ENCODE measurements at regions not wholly inside any gene's neighbourhood (a gene's known extent, or its start where the extent isn't known, plus 50 kb on each side); places are given as distances from the start of the nearest gene placed in this dataset.

DNA sequence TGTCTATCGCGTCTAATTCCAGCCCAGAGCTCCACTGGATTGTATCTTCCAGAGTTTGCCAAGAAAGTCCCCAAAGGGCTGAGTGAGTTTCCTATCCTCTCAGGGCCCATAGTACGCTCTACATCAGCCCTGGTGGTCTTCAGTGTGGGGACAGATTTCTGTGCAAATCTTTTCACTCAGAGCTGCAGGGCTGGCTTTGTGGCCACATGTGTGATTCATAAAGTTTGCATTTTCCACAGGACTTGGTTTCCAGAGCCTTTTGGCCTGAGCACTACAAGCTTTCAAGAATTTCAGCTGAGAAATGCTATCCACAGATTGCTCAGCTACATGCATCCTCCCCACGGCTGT, 76.7 kb upstream of the CXCL14 start:
- Histone ChIP-seq H3K4me3 (ENCODE audit: low read depth in 1 of 5, low read length in 5 of 5) (no peak overlapping the region), H3K36me3 (ENCODE audit: control insufficient read depth in 5 of 5, insufficient read depth in 5 of 5, low read length in 5 of 5) (no peaks in the 10 kb centered on the region), H3K9ac (ENCODE audit: low read length in 5 of 5) (no peak overlapping the region), H3K27ac (ENCODE audit: low read depth, low read length) (no peak overlapping the region), H3K4me1 (ENCODE audit: control insufficient read depth in 5 of 5, insufficient read depth in 5 of 5, low read length in 5 of 5) (peaks cover 0 to 13% (median 4%) of the 10 kb centered on the region in 5 donors), H3K9me3 (ENCODE audit: control insufficient read depth in 5 of 5, low read length in 5 of 5) (peaks cover 0 to 10% (median 5%) of the 10 kb centered on the region in 5 donors), H3K27me3 (ENCODE audit: control insufficient read depth in 5 of 5, insufficient read depth in 4 of 5, low read length in 5 of 5) (peaks cover 0 to 5% (median 0%) of the 10 kb centered on the region in 5 donors)

DNA sequence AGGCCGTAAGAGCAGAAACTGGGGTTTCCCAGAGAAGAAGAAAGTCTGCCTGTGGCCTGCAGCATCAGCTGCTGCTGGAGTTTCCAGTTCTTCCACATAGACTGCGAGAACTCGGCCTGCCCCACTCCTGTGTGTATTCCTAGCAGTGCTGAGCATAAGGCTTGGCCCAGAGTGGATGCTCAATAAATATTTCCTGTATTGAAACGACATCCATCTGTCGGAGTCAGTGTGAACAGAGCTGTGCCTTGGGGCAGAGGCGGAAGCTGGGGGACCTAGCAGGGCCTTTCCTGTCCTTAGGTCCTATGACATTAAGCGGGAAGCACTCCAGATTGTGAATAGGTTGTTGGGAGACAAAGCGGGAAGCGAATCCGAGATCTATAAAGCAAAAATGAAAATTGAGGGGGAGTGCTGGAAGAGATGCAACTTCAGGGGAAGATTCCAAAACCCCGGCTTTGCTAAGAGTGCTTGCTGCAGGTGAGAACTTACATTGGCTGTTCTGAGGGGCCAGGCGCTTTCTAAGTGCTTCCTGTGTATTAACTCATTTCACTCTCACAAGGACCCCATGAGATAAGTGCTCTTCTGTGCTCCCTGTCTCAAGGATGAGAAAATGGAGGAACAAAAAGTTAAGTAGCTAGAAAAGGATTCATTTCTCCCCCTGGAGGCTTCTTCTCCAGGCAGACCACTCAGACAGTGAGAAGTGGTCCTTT, 76.1 kb upstream of the CXCL14 start:
- Histone ChIP-seq H3K9ac (ENCODE audit: low read length in 5 of 5) (no peak overlapping the region), H3K9me3 (ENCODE audit: control insufficient read depth in 5 of 5, low read length in 5 of 5) (peaks cover 0 to 10% (median 5%) of the 10 kb centered on the region in 5 donors), H3K4me3 (ENCODE audit: low read depth in 1 of 5, low read length in 5 of 5) (no peak overlapping the region), H3K36me3 (ENCODE audit: control insufficient read depth in 5 of 5, insufficient read depth in 5 of 5, low read length in 5 of 5) (no peaks in the 10 kb centered on the region), H3K27ac (ENCODE audit: low read depth, low read length) (no peak overlapping the region), H3K27me3 (ENCODE audit: control insufficient read depth in 5 of 5, insufficient read depth in 4 of 5, low read length in 5 of 5) (peaks cover 0 to 5% (median 0%) of the 10 kb centered on the region in 5 donors), H3K4me1 (ENCODE audit: control insufficient read depth in 5 of 5, insufficient read depth in 5 of 5, low read length in 5 of 5) (peaks cover 0 to 13% (median 3%) of the 10 kb centered on the region in 5 donors)

DNA sequence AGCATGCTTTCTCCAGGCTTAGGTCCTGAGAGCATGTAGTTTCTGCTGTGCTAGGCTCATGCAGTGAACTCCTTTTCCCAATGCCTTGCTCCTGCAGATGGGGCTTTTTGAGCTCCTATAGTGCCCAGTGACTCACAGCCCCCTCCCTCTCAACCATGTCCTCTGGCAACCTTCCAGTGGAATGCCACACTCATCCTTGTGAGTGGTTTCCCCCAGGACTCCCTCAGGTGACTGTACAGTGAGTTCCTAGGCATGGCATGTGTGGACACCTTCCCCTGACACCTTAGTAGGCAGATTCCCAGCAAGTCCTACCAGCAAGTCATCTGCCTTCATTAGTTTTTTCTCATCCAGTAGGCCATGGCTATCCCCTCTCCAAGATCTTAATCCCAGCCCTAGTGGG, 72.4 kb upstream of the CXCL14 start:
- H3K36me3 ChIP-seq (ENCODE audit: control insufficient read depth in 5 of 5, insufficient read depth in 5 of 5, low read length in 5 of 5): no peaks in the 10 kb centered on the region
- H3K9ac ChIP-seq (ENCODE audit: low read length in 5 of 5): no peak overlapping the region
- H3K4me1 ChIP-seq (ENCODE audit: control insufficient read depth in 5 of 5, insufficient read depth in 5 of 5, low read length in 5 of 5): peaks cover 0 to 6% (median 2%) of the 10 kb centered on the region in 5 donors
- peaks cover 0 to 5% (median 0%) of the 10 kb centered on the region in 5 donors for H3K27me3 ChIP-seq (ENCODE audit: control insufficient read depth in 5 of 5, insufficient read depth in 4 of 5, low read length in 5 of 5)
- no peak overlapping the region for H3K4me3 ChIP-seq (ENCODE audit: low read depth in 1 of 5, low read length in 5 of 5)
- no peaks in the 10 kb centered on the region for H3K9me3 ChIP-seq (ENCODE audit: control insufficient read depth in 5 of 5, low read length in 5 of 5)
- H3K27ac ChIP-seq (ENCODE audit: low read depth, low read length): no peak overlapping the region

DNA sequence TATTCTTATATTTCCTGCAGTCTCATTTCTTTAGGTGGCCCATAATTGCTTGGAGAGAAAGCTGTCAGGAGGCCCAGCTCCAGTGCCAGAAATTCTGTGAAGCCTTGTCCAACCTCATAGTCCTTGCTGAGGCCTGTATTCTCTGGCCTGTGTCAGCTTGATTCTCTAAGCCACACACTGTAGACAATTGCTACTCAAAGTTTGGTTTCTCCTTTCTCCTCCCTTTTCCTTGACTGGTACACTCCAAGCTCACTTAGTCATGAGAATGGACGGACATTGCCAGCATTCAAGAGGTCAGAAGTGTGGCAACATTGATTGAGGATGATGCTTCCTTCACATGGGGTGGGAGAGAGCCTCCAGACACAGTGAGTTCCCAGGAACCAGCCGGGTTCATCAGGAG, 71.3 kb upstream of the CXCL14 start:
- Histone ChIP-seq H3K36me3 (ENCODE audit: control insufficient read depth in 5 of 5, insufficient read depth in 5 of 5, low read length in 5 of 5) (no peaks in the 10 kb centered on the region), H3K4me3 (ENCODE audit: low read depth in 1 of 5, low read length in 5 of 5) (no peak overlapping the region), H3K9me3 (ENCODE audit: control insufficient read depth in 5 of 5, low read length in 5 of 5) (no peaks in the 10 kb centered on the region), H3K4me1 (ENCODE audit: control insufficient read depth in 5 of 5, insufficient read depth in 5 of 5, low read length in 5 of 5) (peaks cover 2 to 13% (median 8%) of the 10 kb centered on the region in 5 donors), H3K27me3 (ENCODE audit: control insufficient read depth in 5 of 5, insufficient read depth in 4 of 5, low read length in 5 of 5) (peaks cover 0 to under 1% (median 0%) of the 10 kb centered on the region in 5 donors), H3K9ac (ENCODE audit: low read length in 5 of 5) (no peak overlapping the region), H3K27ac (ENCODE audit: low read depth, low read length) (no peak overlapping the region)

DNA sequence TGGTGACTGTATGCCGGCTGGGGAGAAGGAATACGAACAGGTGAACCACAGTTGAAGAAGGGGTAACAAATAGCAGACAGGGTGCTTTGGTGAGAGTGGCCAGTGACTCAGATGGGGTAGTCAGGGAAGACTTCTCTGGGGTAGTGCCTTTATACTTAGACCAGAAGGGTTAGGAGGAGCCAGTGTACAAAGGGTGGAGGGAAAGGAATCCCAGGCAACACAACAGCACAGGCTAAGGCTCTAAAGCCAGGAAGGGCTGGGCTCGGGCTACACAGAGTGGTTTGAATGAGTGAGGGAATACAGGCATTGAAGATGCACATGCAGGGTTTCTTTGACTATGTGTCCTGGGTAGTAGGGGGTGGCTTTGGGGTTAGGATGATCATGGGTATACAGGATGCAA, 70.6 kb upstream of the CXCL14 start:
- Histone ChIP-seq H3K36me3 (ENCODE audit: control insufficient read depth in 5 of 5, insufficient read depth in 5 of 5, low read length in 5 of 5) (no peaks in the 10 kb centered on the region), H3K9ac (ENCODE audit: low read length in 5 of 5) (no peak overlapping the region)

DNA sequence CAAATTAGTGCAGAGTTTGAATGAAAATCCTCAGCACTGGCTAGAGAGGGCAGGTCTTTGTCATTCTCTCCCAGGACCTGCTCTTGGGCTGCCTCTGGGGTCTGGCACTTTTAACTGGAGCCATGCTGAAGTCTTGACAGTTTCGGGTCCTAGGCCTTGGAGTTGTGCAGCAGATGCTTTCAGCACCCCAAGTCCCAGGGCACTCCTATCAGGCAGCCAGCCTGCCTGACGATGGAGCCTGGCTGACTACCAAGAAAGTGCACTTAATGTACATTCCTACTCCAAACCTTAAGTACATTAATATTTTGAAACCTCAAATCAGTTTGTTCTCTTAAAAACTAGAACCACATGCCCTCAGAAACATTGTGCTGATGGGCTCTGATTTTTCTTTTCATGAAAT, 69.3 kb upstream of the CXCL14 start:
- Histone ChIP-seq H3K27me3 (ENCODE audit: control insufficient read depth in 5 of 5, insufficient read depth in 4 of 5, low read length in 5 of 5) (no peaks in the 10 kb centered on the region), H3K4me3 (ENCODE audit: low read depth in 1 of 5, low read length in 5 of 5) (no peak overlapping the region), H3K36me3 (ENCODE audit: control insufficient read depth in 5 of 5, insufficient read depth in 5 of 5, low read length in 5 of 5) (no peaks in the 10 kb centered on the region), H3K9me3 (ENCODE audit: control insufficient read depth in 5 of 5, low read length in 5 of 5) (no peaks in the 10 kb centered on the region), H3K9ac (ENCODE audit: low read length in 5 of 5) (no peak overlapping the region), H3K4me1 (ENCODE audit: control insufficient read depth in 5 of 5, insufficient read depth in 5 of 5, low read length in 5 of 5) (peaks cover 2 to 16% (median 9%) of the 10 kb centered on the region in 5 donors), H3K27ac (ENCODE audit: low read depth, low read length) (no peak overlapping the region)

More for the DNA sequence above, 70.6 kb upstream of the CXCL14 start:
- Histone ChIP-seq H3K4me1 (ENCODE audit: control insufficient read depth in 5 of 5, insufficient read depth in 5 of 5, low read length in 5 of 5) (peaks cover 2 to 16% (median 8%) of the 10 kb centered on the region in 5 donors), H3K27me3 (ENCODE audit: control insufficient read depth in 5 of 5, insufficient read depth in 4 of 5, low read length in 5 of 5) (no peaks in the 10 kb centered on the region), H3K9me3 (ENCODE audit: control insufficient read depth in 5 of 5, low read length in 5 of 5) (no peaks in the 10 kb centered on the region), H3K4me3 (ENCODE audit: low read depth in 1 of 5, low read length in 5 of 5) (no peak overlapping the region), H3K27ac (ENCODE audit: low read depth, low read length) (no peak overlapping the region)

DNA sequence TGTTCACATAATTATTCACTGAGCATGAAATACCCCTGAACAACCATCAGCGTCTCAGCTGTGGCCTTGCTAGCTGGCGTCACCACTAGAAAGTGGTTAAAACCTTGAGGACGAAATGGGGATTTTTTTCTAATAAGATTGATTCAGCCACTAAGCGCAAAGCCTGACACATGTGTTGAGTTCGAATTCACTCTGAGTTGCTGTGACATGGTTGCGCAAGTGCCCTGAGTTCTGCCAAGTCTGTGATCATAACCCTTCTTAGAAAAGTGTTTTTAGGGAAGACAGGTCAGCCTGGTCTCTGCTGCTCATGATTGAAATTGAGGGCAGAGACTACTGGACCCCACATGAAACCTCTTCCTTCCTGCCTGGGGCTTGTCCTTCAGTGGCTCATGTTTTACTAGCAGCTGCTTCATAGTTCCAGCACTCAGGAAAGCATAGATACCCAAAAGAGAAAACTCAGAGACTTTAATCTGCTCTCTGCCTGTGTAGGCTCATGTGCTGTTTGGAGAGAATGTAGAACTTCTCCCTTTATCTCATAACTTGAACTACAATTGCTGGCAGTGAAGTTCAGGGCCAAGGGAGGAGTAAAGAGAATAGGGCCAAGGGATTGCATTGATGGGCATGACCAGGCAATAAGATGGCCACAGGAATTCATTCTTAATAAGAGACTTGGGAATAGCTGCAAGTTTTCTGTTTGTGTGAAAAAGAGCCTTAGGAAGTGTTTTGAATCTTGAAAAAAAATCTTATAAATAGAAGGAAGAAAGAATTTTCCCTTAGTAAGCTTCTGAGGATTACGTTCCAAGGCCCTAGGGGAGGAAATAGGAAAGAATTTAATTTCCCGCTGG, 66.8 kb upstream of the CXCL14 start:
- Histone ChIP-seq H3K36me3 (ENCODE audit: control insufficient read depth in 5 of 5, insufficient read depth in 5 of 5, low read length in 5 of 5) (no peaks in the 10 kb centered on the region), H3K9me3 (ENCODE audit: control insufficient read depth in 5 of 5, low read length in 5 of 5) (no peaks in the 10 kb centered on the region), H3K9ac (ENCODE audit: low read length in 5 of 5) (no peak overlapping the region), H3K4me1 (ENCODE audit: control insufficient read depth in 5 of 5, insufficient read depth in 5 of 5, low read length in 5 of 5) (peaks cover 2 to 16% (median 12%) of the 10 kb centered on the region in 5 donors), H3K4me3 (ENCODE audit: low read depth in 1 of 5, low read length in 5 of 5) (no peak overlapping the region), H3K27ac (ENCODE audit: low read depth, low read length) (no peak overlapping the region), H3K27me3 (ENCODE audit: control insufficient read depth in 5 of 5, insufficient read depth in 4 of 5, low read length in 5 of 5) (peaks cover 0 to 4% (median 0%) of the 10 kb centered on the region in 5 donors)

DNA sequence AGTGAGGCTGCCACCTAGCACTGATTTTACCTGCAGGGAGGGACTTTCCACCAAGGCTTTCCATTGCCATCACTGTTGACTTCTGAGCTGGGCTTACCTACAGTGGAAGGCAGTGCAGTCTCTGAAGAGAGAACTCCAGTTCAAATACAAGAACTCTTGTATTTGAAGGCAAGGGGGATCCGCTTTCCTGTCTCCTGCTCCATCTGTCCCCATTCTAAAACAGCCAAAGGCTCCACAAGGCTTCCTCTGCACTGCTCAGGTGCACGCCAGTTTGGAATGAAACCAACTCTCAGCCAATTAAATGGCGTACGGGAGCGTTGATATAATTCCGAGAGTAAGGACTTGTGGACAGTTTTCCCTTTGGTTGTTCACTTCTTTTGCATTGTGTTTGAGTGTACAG, 66.0 kb upstream of the CXCL14 start:
- H3K27ac ChIP-seq (ENCODE audit: low read depth, low read length): no peak overlapping the region
- no peaks in the 10 kb centered on the region for H3K9me3 ChIP-seq (ENCODE audit: control insufficient read depth in 5 of 5, low read length in 5 of 5)
- H3K4me1 ChIP-seq (ENCODE audit: control insufficient read depth in 5 of 5, insufficient read depth in 5 of 5, low read length in 5 of 5): peaks cover 0 to 16% (median 12%) of the 10 kb centered on the region in 5 donors
- no peaks in the 10 kb centered on the region for H3K36me3 ChIP-seq (ENCODE audit: control insufficient read depth in 5 of 5, insufficient read depth in 5 of 5, low read length in 5 of 5)
- peaks cover 0 to 4% (median 0%) of the 10 kb centered on the region in 5 donors for H3K27me3 ChIP-seq (ENCODE audit: control insufficient read depth in 5 of 5, insufficient read depth in 4 of 5, low read length in 5 of 5)
- no peak overlapping the region for H3K4me3 ChIP-seq (ENCODE audit: low read depth in 1 of 5, low read length in 5 of 5)
- no peak overlapping the region for H3K9ac ChIP-seq (ENCODE audit: low read length in 5 of 5)

DNA sequence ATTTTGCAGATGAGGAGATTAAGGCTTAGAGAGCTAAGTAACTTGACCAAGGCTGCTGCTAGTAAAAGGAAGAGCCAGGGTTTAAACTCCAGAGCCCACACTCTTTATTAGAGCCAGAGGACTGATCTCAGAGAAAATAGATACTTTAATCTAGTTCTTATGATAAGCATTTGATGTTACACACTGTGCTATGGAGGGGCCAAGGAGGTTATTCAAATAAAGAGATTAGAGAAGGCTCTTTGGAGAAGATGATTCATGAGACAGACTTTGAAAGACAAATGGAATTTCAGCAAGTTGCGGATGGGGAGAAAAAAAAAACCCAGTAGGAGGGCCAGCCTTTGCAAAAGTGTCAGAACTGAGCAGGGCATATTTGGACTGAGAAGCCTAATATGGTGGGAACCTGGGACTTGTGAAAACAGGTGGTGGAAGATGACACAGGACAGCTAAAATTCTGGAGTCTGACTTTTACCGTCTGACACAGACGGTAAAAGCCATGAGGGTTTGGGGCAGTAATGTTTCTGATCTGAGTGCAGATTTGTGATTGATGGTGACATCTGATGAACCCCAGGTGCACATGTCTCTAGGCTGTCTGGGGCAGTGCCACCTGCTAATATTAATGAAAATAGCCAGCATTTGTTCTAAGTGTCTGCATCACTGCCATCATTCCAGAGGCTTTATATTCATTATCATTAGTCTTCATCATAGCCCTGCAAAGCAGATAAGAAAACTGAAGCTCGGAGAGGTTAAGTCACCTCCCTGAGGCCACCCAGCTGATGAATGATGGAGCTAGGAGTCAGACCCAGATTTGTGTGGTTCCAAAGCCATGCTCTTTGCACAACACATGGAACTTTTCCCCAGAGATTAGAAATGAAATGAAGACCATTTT, 65.3 kb upstream of the CXCL14 start:
- no peak overlapping the region for H3K4me3 ChIP-seq (ENCODE audit: low read depth in 1 of 5, low read length in 5 of 5)
- peaks cover 0 to 16% (median 12%) of the 10 kb centered on the region in 5 donors for H3K4me1 ChIP-seq (ENCODE audit: control insufficient read depth in 5 of 5, insufficient read depth in 5 of 5, low read length in 5 of 5)
- no peak overlapping the region for H3K27ac ChIP-seq (ENCODE audit: low read depth, low read length)

More for the DNA sequence above, 65.3 kb upstream of the CXCL14 start:
- no peak overlapping the region for H3K9ac ChIP-seq (ENCODE audit: low read length in 5 of 5)
- no peaks in the 10 kb centered on the region for H3K36me3 ChIP-seq (ENCODE audit: control insufficient read depth in 5 of 5, insufficient read depth in 5 of 5, low read length in 5 of 5)
- peaks cover 0 to 4% (median 0%) of the 10 kb centered on the region in 5 donors for H3K27me3 ChIP-seq (ENCODE audit: control insufficient read depth in 5 of 5, insufficient read depth in 4 of 5, low read length in 5 of 5)
- no peaks in the 10 kb centered on the region for H3K9me3 ChIP-seq (ENCODE audit: control insufficient read depth in 5 of 5, low read length in 5 of 5)

All from subcutaneous abdominal adipose tissue (tissue), 5 donors.